NCI-H1092 (cell line): ENCODE measurements at regions not wholly inside any gene's neighbourhood (a gene's known extent, or its start where the extent isn't known, plus 50 kb on each side); places are given as distances from the start of the nearest gene placed in this dataset.

Experiments used
- DNase-seq: peaks from one replicate; lab custom pipeline; 2025; lab: John Stamatoyannopoulos, UW

DNA sequence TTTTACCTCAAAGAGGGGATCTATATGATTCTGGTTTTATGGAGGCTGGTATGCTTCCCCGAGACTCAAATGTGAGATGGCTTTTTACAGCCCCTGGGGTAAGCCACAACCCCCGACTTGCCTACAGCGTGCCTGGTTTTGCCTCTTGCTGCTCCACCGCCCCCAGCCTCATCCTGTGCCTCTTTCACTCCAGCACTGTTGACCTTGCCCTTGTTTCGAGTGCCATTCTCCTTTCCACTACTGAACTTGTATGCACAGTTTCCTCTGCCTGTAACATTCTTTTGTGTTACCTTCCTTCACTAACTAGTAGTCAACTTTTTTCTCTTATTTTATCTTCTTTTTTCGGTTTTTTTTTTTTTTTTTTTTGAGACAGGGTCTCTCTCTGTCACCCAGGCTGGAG lies 219.0 kb upstream of the ZBED5 start:
- no peak for DNase-seq

DNA sequence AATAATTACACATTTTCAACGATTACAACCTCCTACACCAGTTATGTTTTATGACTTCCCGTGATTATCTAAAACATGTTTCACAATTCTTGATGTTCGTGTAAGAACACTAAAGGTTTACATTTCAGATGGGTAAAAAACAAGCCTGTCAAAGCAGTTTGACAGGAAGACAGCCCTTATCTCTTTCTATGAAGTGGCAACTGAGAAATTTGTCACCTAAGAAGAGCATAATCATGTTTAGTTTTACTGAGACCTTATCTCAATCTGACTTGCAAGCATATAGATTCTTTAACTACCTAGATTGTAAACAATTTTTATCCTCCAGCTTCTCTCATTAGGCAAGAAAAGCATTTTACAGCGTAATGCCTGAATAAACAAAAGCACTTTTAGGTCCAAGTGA lies 218.4 kb upstream of the ZBED5 start:
- no peak for DNase-seq

DNA sequence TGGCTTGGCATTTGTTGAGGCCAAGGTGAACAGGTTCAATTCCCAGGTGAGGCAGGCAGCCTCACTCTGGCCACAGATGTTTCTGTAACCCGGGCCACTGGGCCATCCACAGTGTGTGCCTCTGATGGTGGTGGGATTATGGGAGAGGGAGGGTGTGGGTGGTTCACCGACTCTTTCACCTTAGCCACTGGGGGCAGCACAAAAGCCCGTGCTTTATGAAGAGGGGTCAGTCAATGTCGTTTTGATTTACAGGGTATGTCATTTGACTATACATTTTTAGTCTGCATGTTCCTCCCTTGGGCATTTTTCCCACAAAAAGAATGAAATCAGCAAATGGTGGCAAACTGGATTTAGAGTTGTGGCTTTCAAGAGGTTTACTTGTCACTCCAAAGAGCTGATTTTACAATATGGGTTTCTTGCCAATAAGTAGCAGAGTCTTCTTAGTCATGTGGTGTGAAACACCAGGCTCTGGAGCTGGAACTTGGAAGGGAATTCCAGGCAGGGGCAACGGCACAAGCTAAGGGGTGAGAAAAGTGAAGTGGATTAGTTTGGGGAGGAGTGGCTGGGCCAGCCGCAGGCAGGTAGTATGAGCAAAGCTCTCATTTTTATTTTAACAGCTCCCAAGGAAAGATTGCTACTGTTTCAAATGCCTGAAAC lies 217.8 kb upstream of the ZBED5 start:
- DNase-seq = no peak

- no peak for DNase-seq
These were observed 217.0 kb upstream of the ZBED5 start for GRCh38 chr11:11074686-11075335.

DNA sequence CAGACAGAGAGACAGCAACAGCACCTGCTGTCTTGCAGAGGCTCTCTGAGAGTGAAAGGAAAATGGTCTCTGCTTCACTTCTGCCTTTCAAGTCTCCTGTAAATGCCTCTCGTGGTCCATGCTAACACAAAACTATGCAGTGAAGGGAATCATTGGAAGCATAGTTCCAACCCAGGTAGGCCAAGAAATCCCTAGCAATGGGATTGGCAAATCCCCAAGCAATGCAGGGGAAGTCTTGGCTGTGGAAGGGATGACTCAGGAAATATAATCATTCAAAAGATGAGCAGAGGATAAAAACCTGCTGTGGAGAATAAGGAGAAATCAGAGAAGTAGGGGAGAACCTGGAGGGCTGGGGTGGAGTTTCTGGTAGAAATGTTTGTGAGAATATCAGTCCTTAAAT lies 216.1 kb upstream of the ZBED5 start:
- no peak for DNase-seq

GRCh38 chr11:11072067-11072466 lies 214.2 kb upstream of the ZBED5 start:
- DNase-seq = no peak

GRCh38 chr11:11071486-11071885 lies 213.6 kb upstream of the ZBED5 start:
- no peak for DNase-seq

DNA sequence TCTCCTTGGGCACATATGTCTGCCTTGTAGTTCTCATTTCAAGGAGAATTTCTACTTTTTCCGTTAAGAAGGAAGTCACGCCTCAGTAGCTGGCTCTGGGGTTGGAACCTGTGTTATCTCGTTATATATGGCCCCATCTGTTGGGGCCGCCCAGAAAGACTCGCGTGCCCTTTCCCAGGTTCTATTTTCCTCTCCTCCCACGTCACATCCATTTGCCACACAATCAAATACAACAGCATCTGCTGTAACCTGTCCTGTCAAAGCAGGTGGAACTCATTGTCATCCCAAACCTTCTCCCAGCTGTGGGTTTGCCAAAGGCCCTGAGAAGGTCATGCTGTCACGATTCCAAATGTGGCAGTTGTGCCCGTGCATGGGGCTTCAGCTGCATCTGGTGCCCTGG lies 213.1 kb upstream of the ZBED5 start:
- no peak for DNase-seq

DNA sequence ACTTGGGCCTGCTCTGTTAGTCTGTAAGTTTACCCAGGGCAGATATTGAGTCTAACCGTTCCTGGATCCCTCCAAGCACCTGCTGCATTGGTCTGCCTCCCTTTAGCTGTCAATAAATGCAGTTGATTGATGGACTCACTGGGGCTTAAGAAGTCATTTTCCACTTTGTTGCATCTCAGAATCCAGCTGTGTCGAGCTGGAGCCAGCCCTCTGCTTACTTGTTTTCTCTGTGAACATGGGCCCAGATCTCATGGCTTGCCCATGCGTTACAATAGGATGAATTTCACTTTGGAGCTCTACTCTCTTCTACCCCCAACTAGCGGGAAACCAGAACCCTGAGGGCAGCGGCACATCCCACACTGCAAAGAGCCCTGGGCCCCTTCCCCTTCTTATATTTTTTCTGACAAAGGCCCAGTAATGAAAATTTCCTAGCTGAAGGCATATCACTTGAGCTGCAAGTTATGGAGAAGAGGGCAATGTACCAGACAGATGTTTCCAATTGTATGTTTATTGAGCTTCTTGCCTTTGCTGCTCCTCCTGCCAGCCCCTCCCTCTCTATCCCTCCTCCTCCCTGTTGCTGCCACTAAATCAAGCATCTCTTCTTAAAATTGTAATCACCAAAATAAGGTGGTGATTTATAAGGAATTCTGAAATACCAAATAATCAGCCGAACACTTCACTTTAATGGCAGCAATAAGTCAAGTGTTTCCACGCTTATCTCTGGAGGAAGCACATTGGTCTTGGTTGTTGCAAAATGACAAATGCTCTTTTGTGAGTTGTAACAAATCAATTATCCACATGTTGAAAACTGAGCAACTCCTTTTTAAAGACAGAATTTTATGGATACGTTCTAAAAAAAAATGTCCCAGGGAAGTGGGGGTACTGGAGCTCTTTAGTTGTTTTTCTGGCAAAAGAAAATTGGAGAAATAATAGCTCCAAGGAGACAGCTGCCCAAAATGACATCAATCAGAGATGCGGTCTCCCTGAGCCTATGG lies 212.3 kb upstream of the ZBED5 start:
- DNase-seq = no peak

DNA sequence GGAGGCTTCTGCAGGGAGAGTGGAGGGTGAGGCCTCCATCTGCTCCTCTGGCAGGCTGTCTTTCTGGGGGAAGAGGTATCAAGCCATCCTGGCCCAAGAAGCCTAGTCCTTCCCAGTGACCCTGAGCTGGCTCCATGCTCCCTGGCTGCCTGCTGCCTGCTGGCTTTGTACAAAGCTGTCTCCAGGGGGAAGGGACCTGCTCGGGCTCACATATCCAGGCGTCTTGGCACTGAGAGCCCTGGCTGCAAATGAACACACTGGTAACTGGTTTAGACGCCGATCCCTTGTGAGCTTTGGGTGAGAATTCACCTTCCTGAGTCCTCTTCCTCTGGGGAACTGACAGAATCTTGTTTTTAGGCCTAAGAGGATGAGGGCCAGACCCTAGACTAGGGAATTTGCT lies 210.3 kb upstream of the ZBED5 start:
- no peak for DNase-seq

- DNase-seq = no peak
These were observed 207.5 kb upstream of the ZBED5 start for GRCh38 chr11:11065396-11065795.

DNA sequence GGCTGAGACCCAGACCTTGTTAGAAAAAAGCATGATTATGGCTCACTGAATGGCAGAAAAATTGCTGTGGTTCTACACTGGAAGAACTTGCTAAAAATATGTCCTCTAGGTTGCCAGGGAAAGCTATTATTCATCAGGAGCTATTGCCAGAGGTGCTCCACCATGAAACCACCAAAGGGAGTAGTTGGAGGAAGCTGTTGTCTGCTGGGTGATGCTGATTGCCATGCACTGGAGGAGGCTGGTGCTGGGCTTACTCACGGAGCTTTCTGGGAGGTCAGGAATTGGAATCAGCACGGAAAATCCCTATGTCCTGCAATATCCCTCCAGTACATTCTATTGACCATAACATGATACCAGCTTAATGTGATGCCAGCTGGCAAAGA lies 199.6 kb upstream of the ZBED5 start:
- DNase-seq = no peak

DNA sequence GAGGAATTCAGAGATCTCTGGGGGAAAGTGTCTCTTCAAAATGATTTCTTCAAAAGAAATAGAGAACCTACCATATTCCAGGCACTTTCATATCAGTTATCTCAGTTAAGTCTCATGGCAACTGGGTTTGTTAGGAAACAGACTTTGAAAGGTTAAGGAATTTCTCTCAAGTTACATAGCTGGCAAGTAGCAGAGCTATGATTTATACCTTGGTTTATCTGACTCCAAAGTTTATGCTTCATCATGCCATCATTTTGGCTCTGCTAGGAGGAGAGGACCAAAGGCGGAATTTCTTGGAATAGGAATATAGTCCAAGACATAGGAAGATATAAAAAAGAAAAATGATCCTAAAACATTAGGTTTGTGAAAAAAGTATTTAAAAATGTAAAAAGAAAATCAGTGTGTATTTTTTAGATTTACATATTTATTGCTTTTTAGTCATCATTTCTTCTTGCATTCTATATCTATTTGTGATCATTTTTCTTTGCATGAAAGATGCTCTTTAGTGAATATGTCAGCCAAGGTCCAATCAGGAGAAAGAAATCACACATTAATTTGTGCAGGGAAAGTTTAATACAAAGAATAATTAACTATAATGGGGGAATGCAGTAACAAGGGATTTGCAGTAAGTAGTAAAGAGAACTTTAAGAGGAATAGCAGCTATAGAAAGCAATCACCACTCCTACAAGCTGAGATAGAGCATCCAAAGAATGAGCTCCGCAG lies 199.1 kb upstream of the ZBED5 start:
- no peak for DNase-seq

DNA sequence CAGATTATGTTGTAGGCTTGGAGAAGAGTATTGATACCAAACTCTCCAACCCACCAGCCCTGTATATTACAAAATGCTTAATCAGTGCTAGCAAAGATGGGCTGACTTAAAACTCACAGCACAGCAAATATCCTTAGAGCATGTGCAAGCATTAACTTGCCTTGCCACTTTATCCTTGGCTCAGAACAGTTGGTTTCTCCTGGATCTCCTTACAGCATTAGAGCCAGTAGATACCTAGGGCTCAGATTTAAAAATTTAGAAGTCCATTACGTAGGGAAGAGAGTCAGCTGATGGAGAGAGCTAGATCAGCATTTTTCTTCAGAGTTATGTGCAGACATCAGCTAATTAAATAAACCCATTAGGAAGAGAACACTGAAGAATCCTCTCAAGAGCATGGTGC lies 198.5 kb upstream of the ZBED5 start:
- no peak for DNase-seq

DNA sequence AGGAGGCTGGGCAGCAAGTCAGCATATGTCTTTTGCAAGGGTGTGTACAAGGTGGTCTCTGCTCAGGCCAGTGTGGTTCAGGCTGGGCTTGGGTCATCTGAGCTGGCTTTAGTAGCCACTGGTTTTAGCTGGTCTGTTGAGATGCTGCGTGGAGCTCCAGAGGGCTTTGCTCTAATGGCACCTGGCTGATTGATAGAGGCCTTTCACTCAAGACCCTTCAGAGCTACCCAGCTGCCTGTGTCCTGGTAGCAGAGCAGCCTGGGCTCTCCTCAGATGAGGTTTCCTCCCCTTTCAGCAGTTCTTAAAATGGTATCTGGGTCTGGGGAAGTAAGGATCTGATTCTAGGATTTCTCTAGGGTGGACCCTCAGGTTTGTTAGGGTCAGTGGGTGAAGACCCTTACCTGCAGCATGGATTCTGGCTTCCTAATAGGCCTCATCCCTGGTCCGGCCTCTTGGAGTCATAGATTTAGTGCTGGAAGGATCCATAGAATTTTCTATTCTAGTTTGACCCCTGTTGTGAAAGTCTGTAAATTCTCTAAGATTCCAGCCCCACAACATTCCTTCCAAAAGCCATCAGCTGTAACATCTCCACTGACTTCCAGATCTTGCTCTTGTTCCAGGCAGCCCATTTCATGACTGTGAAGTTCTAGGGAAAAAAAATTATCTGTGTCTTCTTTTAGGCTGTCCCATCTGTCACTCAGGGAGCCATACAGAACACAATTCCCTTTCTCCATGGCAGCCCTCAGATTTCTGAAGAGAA lies 190.2 kb upstream of the ZBED5 start:
- no peak for DNase-seq

GRCh38 chr11:11046781-11047180 lies 188.9 kb upstream of the ZBED5 start:
- DNase-seq = no peak

DNA sequence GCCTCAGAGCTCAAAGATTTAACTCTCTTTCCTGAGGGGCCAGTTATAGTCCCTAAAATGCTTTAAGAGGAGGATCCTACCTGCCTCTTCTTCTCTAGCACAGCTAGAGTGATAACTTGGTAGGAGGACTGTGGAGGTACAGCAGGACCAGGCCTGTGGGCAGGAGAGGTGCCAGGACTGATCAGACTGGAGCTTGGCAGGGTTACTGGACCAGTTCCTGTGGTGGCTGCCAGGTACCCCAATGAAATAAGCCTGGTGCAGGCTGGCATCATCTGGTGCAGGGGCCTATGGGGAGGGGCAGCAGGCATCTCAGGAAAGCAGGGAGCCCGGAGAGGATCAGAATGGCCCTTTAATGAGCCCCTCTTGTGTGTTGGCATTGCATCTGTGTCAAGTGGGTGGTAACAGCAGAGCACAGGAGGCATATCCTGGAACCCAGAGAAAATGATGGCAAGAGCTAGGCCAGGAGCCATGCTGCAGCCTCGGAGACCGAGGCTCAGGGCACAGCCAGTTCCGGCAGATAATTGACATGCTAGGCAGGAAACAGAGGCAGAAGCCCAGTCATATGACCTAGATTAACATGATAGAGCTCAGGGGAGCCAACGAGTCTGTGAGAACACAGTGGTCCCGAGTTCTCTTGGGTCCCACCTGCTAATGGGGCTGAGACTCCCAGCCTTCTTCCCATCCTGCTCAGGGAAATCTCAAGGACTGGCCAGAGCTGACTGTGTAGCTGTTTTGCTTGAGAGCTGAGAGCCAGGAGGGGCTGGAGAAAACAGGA lies 187.5 kb upstream of the ZBED5 start:
- DNase-seq = no peak

DNA sequence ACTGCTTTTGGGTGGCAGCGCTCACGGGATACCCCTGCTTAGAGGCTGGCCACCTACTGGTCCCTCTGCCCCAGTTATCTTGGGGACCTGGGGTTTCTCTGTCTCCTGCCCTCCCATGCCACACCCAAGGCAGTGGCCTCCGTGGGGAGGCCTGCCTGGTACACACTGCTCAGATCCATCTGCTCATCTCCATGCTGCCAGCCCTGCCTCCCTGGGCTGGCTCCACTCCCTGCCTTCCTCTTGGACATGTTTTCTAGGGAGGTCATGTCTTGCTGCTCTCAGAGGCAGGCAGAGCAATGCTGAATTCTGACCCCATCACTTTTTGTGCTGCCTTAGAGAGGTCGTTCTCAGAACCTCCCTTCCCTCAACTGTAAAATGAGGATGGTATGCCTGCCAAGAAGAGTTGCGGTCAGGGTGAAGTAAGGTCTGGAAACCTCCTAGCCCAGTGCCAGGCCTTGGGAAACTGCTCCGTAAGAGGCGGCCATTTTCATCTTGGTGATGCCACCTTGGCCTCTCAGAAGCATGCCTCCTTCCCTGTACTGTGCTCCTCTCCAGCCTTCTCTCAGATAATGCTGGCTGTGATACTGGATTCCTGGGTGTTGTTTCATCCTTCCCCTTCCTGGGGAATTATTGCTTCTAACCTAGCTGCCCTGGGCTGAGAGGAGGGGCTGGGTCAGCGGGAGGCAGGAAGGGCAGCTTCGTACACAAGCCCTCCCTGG lies 186.4 kb upstream of the ZBED5 start:
- DNase-seq = no peak

DNA sequence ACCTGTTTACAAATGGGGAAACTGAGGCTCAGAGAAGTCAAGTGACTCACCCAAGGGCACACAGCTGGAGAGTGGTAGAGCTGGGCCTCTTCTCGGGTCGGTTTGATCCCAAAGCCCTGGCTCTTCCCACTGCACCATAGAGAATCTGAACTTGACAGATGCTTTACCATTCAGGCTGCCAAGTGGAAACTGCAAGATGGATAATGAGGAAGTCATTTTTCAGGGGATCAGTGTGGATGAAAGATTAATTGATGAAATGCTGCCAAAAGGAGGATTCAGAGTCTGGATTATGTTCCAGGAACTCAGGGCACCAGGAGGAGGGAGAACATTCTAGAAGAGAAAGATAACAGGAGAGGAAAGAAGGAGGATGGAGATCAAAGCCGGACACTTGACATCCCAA lies 185.9 kb upstream of the ZBED5 start:
- DNase-seq = no peak
